ENCODE measurements at regions not wholly inside any gene's neighbourhood (a gene's known extent, or its start where the extent isn't known, plus 50 kb on each side); places are given as distances from the start of the nearest gene placed in this dataset.

DNA sequence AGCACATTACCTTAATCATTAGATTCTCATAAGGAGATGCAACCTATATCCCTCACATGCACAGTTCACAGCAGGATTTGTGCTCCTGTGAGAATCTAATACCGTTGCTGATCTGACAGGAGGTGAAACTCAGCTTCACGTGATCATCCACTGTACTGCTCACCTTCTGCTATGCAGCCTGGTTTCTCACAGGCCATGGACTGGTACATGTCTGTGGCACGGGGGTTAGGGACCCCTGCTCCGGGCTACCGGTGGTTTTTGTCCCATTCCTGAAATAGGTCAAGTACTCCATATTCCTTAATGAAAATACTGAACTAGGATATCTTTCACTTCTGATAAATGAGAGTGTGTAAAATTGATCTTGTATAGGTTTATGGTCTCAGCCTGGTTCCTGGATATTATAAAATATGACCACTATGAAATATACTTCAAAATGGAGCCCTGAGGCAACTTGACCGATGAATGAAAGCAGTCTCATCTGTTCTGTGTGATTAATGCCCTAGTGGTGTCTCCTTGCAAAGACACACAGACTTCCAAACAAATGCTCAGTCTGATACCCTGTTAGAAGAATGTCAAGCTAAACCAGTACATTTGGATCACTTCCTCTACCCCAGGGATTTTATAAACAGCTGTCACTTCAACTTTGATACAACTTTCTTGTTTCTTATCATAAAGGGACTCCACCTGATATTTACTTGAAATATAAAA lies 492.9 kb upstream of the ANO3 start:
- Mint-ChIP-seq H3K9me3 (peaks cover 4% of the 10 kb centered on the region), H3K4me1 (ENCODE audit: low read depth) (no peaks in the 10 kb centered on the region), H3K27ac (no peak overlapping the region), H3K27me3 (ENCODE audit: insufficient read depth) (no peaks in the 10 kb centered on the region), H3K4me3 (no peak overlapping the region), H3K36me3 (ENCODE audit: low read depth) (no peaks in the 10 kb centered on the region)
- intact Hi-C loops (cut with micrococcal nuclease) = no loop called here
- no peak for DNase-seq (ENCODE audit: low spot score)

DNA sequence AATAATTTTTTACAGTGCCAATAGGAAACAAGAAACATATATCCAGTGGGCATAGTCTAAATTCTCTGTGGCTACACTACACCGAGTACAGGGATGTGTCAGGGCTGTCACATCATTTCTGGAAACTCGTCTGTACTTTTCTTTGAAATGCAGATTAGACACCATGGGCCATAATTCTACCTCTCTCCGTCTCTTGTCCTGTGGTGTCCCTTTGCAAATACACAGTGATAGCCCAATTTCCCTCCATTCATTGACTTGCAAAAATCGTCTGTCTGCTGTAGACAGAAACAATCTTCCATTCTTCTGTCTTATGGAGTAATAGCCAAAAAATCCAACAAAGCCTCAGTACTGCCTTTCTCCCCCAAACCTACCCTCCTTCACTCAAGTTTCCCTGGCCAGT lies 487.1 kb upstream of the ANO3 start:
- H3K4me1 Mint-ChIP-seq (ENCODE audit: low read depth) = no peaks in the 10 kb centered on the region
- H3K27me3 Mint-ChIP-seq (ENCODE audit: insufficient read depth) = no peaks in the 10 kb centered on the region
- no peaks in the 10 kb centered on the region for H3K36me3 Mint-ChIP-seq (ENCODE audit: low read depth)
- H3K4me3 Mint-ChIP-seq = no peak overlapping the region
- intact Hi-C loops (cut with micrococcal nuclease) = no loop called here
- H3K27ac Mint-ChIP-seq = no peak overlapping the region
- no peak for DNase-seq (ENCODE audit: low spot score)
- H3K9me3 Mint-ChIP-seq = peaks cover 28% of the 10 kb centered on the region

DNA sequence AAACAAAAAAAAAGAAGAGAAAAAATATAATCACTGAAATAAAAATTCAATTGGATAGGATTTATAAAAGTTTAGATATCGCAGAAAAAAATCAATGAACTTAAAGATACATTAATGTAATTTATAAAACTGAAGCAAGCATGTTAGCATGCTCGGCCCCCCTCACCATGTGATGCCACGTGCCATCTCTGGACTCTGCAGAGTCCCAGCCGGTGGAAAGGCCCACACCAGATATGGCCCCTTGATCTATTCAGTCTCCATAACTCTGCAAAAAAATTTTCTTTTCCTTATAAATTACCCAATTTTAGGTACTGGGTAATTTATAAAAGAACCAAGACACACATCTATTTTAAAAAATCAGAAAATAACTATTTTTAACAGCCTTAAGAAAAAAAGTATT lies 476.0 kb upstream of the ANO3 start:
- Mint-ChIP-seq H3K36me3 (ENCODE audit: low read depth) (no peaks in the 10 kb centered on the region), H3K9me3 (no peaks in the 10 kb centered on the region), H3K27ac (no peak overlapping the region), H3K4me1 (ENCODE audit: low read depth) (no peaks in the 10 kb centered on the region), H3K4me3 (no peak overlapping the region), H3K27me3 (ENCODE audit: insufficient read depth) (no peaks in the 10 kb centered on the region)
- intact Hi-C loops (cut with micrococcal nuclease) = no loop called here
- no peak for DNase-seq (ENCODE audit: low spot score)

DNA sequence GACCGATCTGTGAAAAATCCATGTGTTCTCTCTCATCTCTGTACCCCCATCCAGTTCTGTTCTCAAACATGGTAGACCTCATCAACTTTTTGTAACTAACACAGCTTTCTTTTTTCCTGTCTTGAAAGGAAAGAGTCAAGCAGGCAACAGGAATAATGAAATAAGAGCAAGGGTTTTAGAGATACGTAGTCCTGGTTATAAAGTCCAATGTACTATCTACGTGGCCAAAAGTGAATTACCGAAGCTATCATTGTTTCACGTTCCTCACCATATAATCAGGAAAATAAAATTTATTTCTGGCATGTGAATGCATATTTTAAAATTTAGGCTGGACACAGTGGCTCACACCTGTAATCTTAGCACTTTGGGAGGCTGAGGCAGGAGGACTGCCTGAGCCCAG lies 472.2 kb upstream of the ANO3 start:
- Mint-ChIP-seq H3K27me3 (ENCODE audit: insufficient read depth) (no peaks in the 10 kb centered on the region), H3K36me3 (ENCODE audit: low read depth) (no peaks in the 10 kb centered on the region), H3K27ac (no peak overlapping the region), H3K9me3 (no peaks in the 10 kb centered on the region), H3K4me3 (no peak overlapping the region), H3K4me1 (ENCODE audit: low read depth) (no peaks in the 10 kb centered on the region)
- no peak for DNase-seq (ENCODE audit: low spot score)
- intact Hi-C loops (cut with micrococcal nuclease) = no loop called here

DNA sequence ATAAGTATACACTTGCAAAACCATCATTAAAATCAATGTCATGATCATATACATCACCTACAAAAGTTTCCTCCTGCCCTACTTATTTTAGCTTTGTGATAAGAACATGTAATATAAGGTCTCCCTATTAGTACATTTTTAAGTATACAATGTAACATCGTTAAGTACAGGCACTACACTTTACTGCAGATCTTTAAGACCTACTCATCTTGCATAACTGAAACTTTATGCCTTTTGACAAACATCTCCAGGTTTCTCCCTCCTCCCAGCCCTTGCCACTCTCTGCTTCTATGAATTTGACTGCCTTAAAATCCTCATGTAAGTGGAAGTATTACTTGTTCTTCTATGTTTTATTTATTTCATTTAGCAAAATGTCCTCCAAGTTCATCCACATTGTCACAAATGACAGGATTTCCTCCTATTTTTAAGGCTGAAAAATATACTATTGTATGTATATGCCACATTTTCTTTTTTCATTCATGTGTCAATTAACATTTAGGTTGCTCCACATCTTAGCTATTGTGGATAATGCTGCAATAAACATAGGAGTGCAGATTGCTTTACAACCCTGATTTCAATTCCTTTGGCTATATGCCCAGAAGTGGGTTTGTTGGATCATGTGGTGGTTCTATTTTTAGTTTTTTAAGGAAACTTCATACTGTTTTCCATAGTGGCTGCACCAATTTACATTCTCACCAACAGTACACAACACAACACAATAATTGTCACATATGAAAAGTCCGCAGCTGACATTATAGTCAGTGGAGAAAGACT lies 471.1 kb upstream of the ANO3 start:
- no peak overlapping the region for H3K27ac Mint-ChIP-seq
- DNase-seq (ENCODE audit: low spot score) = no peak
- no peaks in the 10 kb centered on the region for H3K36me3 Mint-ChIP-seq (ENCODE audit: low read depth)
- H3K27me3 Mint-ChIP-seq (ENCODE audit: insufficient read depth) = no peaks in the 10 kb centered on the region
- no peak overlapping the region for H3K4me3 Mint-ChIP-seq
- intact Hi-C loops (cut with micrococcal nuclease) = no loop called here
- H3K4me1 Mint-ChIP-seq (ENCODE audit: low read depth) = no peaks in the 10 kb centered on the region
- H3K9me3 Mint-ChIP-seq = no peaks in the 10 kb centered on the region

DNA sequence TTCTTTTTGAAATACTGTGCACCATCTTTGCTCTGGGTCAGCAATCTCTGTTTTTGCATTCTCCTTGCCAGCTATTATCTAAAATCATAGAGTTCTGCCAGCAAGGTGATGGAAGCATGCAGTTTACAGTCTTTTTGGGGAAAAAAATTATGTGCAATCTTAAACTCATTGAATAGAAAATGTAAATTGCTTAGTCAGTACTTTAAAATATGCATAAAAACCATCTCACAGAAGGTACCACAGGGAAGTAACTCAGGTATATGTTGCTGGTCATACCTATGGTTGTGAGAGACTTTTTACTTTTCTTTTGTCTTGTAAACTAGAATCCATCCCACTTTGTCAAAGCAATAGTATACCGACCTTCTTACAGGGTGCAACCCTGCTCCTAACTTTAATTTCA lies 469.8 kb upstream of the ANO3 start:
- no peak for DNase-seq (ENCODE audit: low spot score)
- no peaks in the 10 kb centered on the region for H3K4me1 Mint-ChIP-seq (ENCODE audit: low read depth)
- H3K27ac Mint-ChIP-seq = no peak overlapping the region
- no peak overlapping the region for H3K4me3 Mint-ChIP-seq
- H3K36me3 Mint-ChIP-seq (ENCODE audit: low read depth) = no peaks in the 10 kb centered on the region
- H3K27me3 Mint-ChIP-seq (ENCODE audit: insufficient read depth) = no peaks in the 10 kb centered on the region
- no peaks in the 10 kb centered on the region for H3K9me3 Mint-ChIP-seq
- intact Hi-C loops (cut with micrococcal nuclease) = no loop called here

DNA sequence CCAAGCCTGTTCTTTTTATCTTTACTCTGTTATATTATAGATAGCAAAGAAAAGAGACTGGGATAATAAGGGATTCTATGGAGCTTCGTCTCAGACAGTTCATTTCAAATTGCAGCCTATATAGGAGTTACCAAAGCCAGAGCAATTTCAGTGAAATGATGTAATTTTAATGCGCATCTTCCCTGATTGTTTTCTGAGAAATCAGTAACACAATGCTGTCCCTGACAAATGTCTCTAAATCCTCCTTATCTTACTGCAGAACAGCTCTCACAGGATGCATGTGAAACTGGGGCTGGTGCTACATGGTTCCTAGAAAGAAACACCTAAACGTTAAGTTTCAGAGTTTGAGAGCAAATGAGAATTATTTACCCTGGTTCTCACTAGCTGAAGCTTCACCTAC lies 467.9 kb upstream of the ANO3 start:
- peaks cover under 1% of the 10 kb centered on the region for H3K9me3 Mint-ChIP-seq
- H3K27me3 Mint-ChIP-seq (ENCODE audit: insufficient read depth) = no peaks in the 10 kb centered on the region
- H3K4me3 Mint-ChIP-seq = no peak overlapping the region
- intact Hi-C loops (cut with micrococcal nuclease) = no loop called here
- H3K27ac Mint-ChIP-seq = no peak overlapping the region
- H3K36me3 Mint-ChIP-seq (ENCODE audit: low read depth) = no peaks in the 10 kb centered on the region
- H3K4me1 Mint-ChIP-seq (ENCODE audit: low read depth) = no peaks in the 10 kb centered on the region
- no peak for DNase-seq (ENCODE audit: low spot score)

DNA sequence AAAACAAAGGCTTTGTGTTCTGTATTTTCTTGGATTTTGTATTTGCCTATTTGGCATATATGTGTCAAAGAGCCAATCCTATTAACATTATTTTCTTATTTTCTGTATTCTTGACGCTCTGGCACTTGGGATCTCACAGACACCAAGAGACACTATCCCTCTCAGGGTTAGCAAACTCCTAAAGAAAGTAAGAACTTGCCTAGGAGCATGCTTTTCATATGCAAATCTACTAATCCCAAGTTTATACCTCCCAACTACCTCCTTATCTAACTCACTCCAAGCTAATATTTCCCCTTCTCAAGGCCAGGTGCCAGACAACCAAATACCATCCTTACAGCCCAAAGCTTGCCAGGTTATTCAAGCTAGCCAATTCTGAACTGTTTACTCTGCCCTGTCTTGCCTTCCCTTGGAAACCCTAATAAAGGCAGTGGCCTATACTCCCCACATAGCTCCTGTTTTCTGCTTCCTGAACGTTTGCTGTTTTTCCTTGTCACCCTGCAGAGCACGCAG lies 455.4 kb upstream of the ANO3 start:
- peaks cover 7% of the 10 kb centered on the region for H3K9me3 Mint-ChIP-seq
- DNase-seq (ENCODE audit: low spot score) = no peak
- no peaks in the 10 kb centered on the region for H3K27me3 Mint-ChIP-seq (ENCODE audit: insufficient read depth)
- no peak overlapping the region for H3K27ac Mint-ChIP-seq
- no peaks in the 10 kb centered on the region for H3K4me1 Mint-ChIP-seq (ENCODE audit: low read depth)
- H3K4me3 Mint-ChIP-seq = no peak overlapping the region
- no peaks in the 10 kb centered on the region for H3K36me3 Mint-ChIP-seq (ENCODE audit: low read depth)
- intact Hi-C loops (cut with micrococcal nuclease) = no loop called here

DNA sequence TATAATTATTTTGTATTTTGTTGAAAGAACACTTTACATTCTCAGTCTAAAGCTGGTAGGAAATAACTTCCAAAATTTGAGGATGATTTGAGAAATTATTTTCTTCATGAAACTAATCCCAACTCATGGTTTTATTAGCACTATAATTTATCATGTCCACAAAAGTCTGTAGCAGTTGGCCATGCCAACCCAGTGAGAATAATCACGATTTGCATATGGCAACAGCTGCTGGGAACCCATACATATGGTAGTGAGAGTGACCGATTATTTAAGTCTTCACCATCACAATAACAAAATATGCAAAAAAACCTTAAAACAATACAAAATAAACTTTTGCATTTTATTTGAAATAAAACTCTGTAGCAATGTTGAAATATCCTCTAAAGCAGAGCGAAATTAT lies 445.9 kb upstream of the ANO3 start:
- Mint-ChIP-seq H3K27me3 (ENCODE audit: insufficient read depth) (no peaks in the 10 kb centered on the region), H3K4me1 (ENCODE audit: low read depth) (no peaks in the 10 kb centered on the region), H3K4me3 (no peak overlapping the region), H3K9me3 (peaks cover 12% of the 10 kb centered on the region), H3K36me3 (ENCODE audit: low read depth) (no peaks in the 10 kb centered on the region), H3K27ac (no peak overlapping the region)
- DNase-seq (ENCODE audit: low spot score) = no peak
- intact Hi-C loops (cut with micrococcal nuclease) = no loop called here

DNA sequence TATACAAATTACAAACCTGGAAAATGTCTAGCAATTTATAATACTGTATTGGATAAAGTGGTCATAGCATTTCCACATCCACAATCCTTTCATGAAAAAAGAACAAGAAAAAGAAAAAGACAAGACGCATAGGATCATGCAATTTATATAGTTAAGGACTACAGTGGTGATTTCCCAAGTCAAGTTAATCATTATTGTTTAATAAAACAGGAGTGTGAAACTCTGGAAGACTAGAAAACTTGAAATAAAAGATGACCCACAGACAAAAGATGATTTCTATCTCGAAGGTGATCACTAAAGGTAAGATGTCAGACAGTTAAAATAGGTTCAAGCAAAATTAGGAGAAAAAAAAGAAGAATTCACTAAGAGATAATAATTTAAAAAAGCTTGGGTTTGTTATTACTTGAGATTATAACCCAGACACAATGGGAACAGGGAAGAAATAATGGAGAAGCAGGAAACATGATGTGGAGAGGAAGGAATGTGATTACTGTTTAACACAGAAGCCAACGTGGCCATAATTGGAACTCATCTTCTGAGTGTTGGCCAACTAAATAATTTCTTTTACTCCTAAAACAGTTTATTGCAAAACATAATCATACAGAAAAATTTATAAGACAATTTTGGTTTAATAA lies 441.2 kb upstream of the ANO3 start:
- H3K4me3 Mint-ChIP-seq = no peak overlapping the region
- no peaks in the 10 kb centered on the region for H3K36me3 Mint-ChIP-seq (ENCODE audit: low read depth)

DNA sequence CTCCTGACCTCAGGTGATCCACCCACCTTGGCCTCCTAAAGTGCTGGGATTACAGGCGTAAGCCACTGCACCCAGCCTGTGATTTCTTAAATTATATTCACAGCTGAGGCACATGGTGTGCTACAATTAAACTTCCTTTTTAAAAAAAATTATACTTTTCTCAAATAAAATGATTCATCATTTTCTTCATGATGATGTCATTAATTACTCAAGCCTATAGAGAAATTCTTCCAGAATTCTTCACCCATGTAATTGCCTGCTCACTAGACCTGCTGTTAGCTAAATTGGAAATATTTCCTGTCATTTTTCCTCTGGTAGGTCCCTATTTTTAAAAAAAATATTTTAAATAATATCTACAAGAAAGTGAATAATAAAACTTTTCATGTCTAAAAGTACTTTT lies 440.0 kb upstream of the ANO3 start:
- DNase-seq (ENCODE audit: low spot score) = no peak
- no peak overlapping the region for H3K27ac Mint-ChIP-seq
- no peak overlapping the region for H3K4me3 Mint-ChIP-seq
- H3K4me1 Mint-ChIP-seq (ENCODE audit: low read depth) = no peaks in the 10 kb centered on the region
- H3K36me3 Mint-ChIP-seq (ENCODE audit: low read depth) = no peaks in the 10 kb centered on the region
- H3K9me3 Mint-ChIP-seq = peaks cover 5% of the 10 kb centered on the region
- no peaks in the 10 kb centered on the region for H3K27me3 Mint-ChIP-seq (ENCODE audit: insufficient read depth)
- intact Hi-C loops (cut with micrococcal nuclease) = no loop called here

More for the DNA sequence above, 441.2 kb upstream of the ANO3 start:
- no peak for DNase-seq (ENCODE audit: low spot score)
- H3K27ac Mint-ChIP-seq = no peak overlapping the region
- intact Hi-C loops (cut with micrococcal nuclease) = no loop called here
- no peaks in the 10 kb centered on the region for H3K27me3 Mint-ChIP-seq (ENCODE audit: insufficient read depth)
- H3K9me3 Mint-ChIP-seq = peaks cover 5% of the 10 kb centered on the region
- no peaks in the 10 kb centered on the region for H3K4me1 Mint-ChIP-seq (ENCODE audit: low read depth)

DNA sequence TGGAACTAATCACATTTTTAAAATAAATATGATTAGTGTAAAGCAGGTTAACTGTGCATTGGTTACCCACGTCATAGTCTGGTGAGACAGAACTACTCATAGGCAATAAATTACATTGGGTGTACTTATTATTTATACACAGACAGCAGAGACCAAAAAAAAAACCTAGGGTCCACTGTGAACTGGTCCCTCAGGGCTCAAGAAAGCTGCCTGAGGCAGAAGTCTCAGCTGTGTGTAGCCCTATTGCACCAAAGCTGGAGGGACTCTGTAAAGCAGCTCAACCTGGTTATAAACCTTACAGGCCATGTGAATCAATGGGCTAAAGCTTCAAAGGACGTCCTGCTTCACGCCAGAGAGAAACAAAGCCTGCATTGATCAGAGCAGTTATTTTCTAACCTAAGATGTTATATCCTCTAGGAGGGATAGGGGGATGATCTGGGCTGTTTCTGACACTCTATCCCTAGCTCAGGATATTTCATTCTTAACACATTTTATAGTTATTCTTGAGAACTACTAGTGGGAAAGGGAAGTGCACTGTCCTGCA lies 432.2 kb upstream of the ANO3 start:
- Mint-ChIP-seq H3K27ac (no peak overlapping the region), H3K27me3 (ENCODE audit: insufficient read depth) (no peaks in the 10 kb centered on the region)

DNA sequence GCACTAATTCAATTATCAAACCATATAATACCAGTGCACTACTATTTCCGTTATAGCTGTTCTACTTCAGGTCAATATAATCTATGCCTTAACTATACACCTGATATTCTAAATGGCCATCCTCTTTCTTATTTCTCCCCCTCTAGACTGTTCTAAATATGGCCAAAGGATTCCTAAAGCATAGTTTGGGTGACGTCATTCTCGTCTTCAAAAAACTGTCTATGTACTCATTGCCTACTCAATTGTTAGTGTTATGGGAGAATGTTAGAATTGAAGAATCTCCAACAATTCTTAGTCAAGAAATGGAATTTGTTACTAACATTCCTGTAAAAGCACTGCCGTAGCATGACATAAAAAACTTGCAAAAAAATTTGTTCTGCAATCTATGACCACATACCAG lies 431.1 kb upstream of the ANO3 start:
- Mint-ChIP-seq H3K4me1 (ENCODE audit: low read depth) (no peaks in the 10 kb centered on the region), H3K4me3 (no peak overlapping the region), H3K36me3 (ENCODE audit: low read depth) (no peaks in the 10 kb centered on the region), H3K9me3 (peaks cover 3% of the 10 kb centered on the region), H3K27me3 (ENCODE audit: insufficient read depth) (no peaks in the 10 kb centered on the region), H3K27ac (no peak overlapping the region)
- intact Hi-C loops (cut with micrococcal nuclease) = no loop called here
- no peak for DNase-seq (ENCODE audit: low spot score)

More for the DNA sequence above, 432.2 kb upstream of the ANO3 start:
- H3K4me1 Mint-ChIP-seq (ENCODE audit: low read depth) = no peaks in the 10 kb centered on the region
- no peak for DNase-seq (ENCODE audit: low spot score)
- intact Hi-C loops (cut with micrococcal nuclease) = no loop called here
- H3K36me3 Mint-ChIP-seq (ENCODE audit: low read depth) = no peaks in the 10 kb centered on the region
- H3K9me3 Mint-ChIP-seq = peaks cover 2% of the 10 kb centered on the region
- no peak overlapping the region for H3K4me3 Mint-ChIP-seq

Measured in activated T-helper 1 cell treated with anti-CD3 and anti-CD28 coated beads, Interleukin-12 subunit alpha, Interleukin-12 subunit beta, Interleukin-2, Interleukin-4 antibody, amounts not matched to agents 30 ng/mL and 10 ng/mL and 1 ng/mL, durations not matched to agents 14 hours and 24 hours and 36 hours (primary cell).